H1 (cell line): ENCODE measurements at regions not wholly inside any gene's neighbourhood (a gene's known extent, or its start where the extent isn't known, plus 50 kb on each side); places are given as distances from the start of the nearest gene placed in this dataset.

Experiments
- CTCF ChIA-PET: fragments of 300-600 bp; sonication (Branson Sonifier 250); formaldehyde crosslinking; loops from one replicate; lab custom pipeline; 2021; ENCODE audit not compliant: partially characterized antibody; lab: Charles Lee
- POLR2A ChIA-PET: fragments of 300-600 bp; sonication (Branson Sonifier 250); formaldehyde crosslinking; loops from one replicate; lab custom pipeline; 2021; ENCODE audit warnings: inconsistent platforms; ENCODE audit not compliant: partially characterized antibody; lab: Charles Lee
- DNase-seq, 2 experiments: peaks; one replicate each; pipeline versions ENCODE4 v3.0.0 to v3.0.0-alpha.2; 2010 to 2022; ENCODE audit warnings: low spot score in 2 of 2, low read depth in 1 of 2, mixed read lengths in 1 of 2
- FAIRE-seq: peaks from 2 replicates; lab custom pipeline; 2011; peaks lifted over from hg19 to GRCh38; lab: Jason Lieb, UNC
- H2AFZ ChIP-seq: 2 replicates; pipeline ENCODE4 v1.8.1; 2012; ENCODE audit warnings: low read length, inconsistent platforms
- H2AK5ac ChIP-seq: 2 replicates; pipeline ENCODE4 v1.6.1; 2013; ENCODE audit warnings: low read depth, low read length
- H2BK120ac ChIP-seq: replicated peaks from 2 replicates; pipeline ENCODE3; 2013; ENCODE audit warnings: low read depth, low read length, inconsistent platforms
- H2BK12ac ChIP-seq: 2 replicates; pipeline ENCODE4 v1.6.1; 2013; ENCODE audit warnings: low read depth, low read length
- H2BK15ac ChIP-seq: 2 replicates; pipeline ENCODE4 v1.6.1; 2013; ENCODE audit warnings: low read length
- H2BK20ac ChIP-seq: 2 replicates; pipeline ENCODE4 v1.6.1; 2013; ENCODE audit warnings: low read length
- H2BK5ac ChIP-seq: 2 replicates; pipeline ENCODE4 v1.6.1; 2013; ENCODE audit warnings: low read depth, low read length
- H3K14ac ChIP-seq: 2 replicates; pipeline ENCODE4 v1.6.1; 2013; ENCODE audit warnings: inconsistent platforms; ENCODE audit not compliant: insufficient read length
- H3K18ac ChIP-seq: 2 replicates; pipeline ENCODE4 v1.6.1; 2013; ENCODE audit warnings: low read length; ENCODE audit errors: extremely low read depth
- H3K23ac ChIP-seq: 2 replicates; pipeline ENCODE4 v1.6.1; 2013; ENCODE audit warnings: inconsistent platforms; ENCODE audit not compliant: insufficient read length
- H3K23me2 ChIP-seq: 2 replicates; pipeline ENCODE4 v1.6.1; 2013; ENCODE audit warnings: low read depth, low read length
- H3K27ac ChIP-seq: 2 replicates; pipeline ENCODE4 v1.6.1; 2011; ENCODE audit warnings: low read depth, low read length, inconsistent platforms
- H3K27me3 ChIP-seq, 4 experiments: replicated peaks in 1 of 4; 1 replicate in 1 of 4; 2 replicates in 3 of 4; pipeline versions ENCODE4 v1.6.1 to v1.8.1; 2011 to 2013; ENCODE audit warnings: low read length in 3 of 4, mild to moderate bottlenecking in 3 of 4, inconsistent platforms in 2 of 4, mixed read lengths in 2 of 4, moderate library complexity in 1 of 4; ENCODE audit not compliant: control insufficient read depth in 3 of 4, insufficient read depth in 3 of 4; ENCODE audit errors: extremely low read depth in 1 of 4
- H3K36me3 ChIP-seq, 4 experiments: 2 replicates each; pipeline versions ENCODE4 v1.6.1 to v1.8.1; 2011 to 2013; ENCODE audit warnings: mild to moderate bottlenecking in 4 of 4, low read length in 3 of 4, moderate library complexity in 2 of 4, control low read depth in 1 of 4, inconsistent platforms in 1 of 4; ENCODE audit not compliant: insufficient read depth in 4 of 4, control insufficient read depth in 2 of 4
- H3K4ac ChIP-seq: replicated peaks from 2 replicates; pipeline ENCODE3; 2013; ENCODE audit warnings: low read length, low read depth, mixed read lengths, inconsistent platforms; ENCODE audit not compliant: insufficient read length
- H3K4me1 ChIP-seq, 4 experiments: replicated peaks in 1 of 4; 1 replicate in 1 of 4; 2 replicates in 3 of 4; pipeline versions ENCODE4 v1.6.1 to v1.8.1; 2011 to 2013; ENCODE audit warnings: low read length in 3 of 4, inconsistent platforms in 2 of 4, mixed read lengths in 1 of 4; ENCODE audit not compliant: insufficient read depth in 4 of 4, control insufficient read depth in 3 of 4
- H3K4me2 ChIP-seq, 2 experiments: 2 replicates each; pipeline versions ENCODE4 v1.6.1 to v1.8.1; 2011 to 2013; ENCODE audit warnings: low read depth in 2 of 2, low read length in 2 of 2, control low read depth in 1 of 2, inconsistent platforms in 1 of 2, mild to moderate bottlenecking in 1 of 2; ENCODE audit not compliant: insufficient read depth in 1 of 2
- H3K4me3 ChIP-seq, 4 experiments: fragments of 200-600, 300-600 bp in 1 of 4; sonication (generic), shearing (Covaris generic), sonication (Bioruptor Twin) in 1 of 4; 2 replicates each; pipeline versions ENCODE4 v1.5.1 to v1.8.1; 2011 to 2016; ENCODE audit warnings: low read length in 4 of 4, low read depth in 3 of 4, control low read depth in 2 of 4, inconsistent platforms in 2 of 4, mild to moderate bottlenecking in 2 of 4, mixed read lengths in 1 of 4, moderate library complexity in 1 of 4; ENCODE audit not compliant: insufficient read depth in 2 of 4; ENCODE audit errors: extremely low read depth in 1 of 4
- H3K56ac ChIP-seq: replicated peaks from 2 replicates; pipeline ENCODE3; 2013; ENCODE audit warnings: low read depth, mild to moderate bottlenecking, mixed read lengths, low read length, inconsistent platforms; ENCODE audit not compliant: insufficient read length
- H3K79me1 ChIP-seq: 2 replicates; pipeline ENCODE4 v1.6.1; 2013; ENCODE audit warnings: low read depth, low read length, control low read depth
- H3K79me2 ChIP-seq, 2 experiments: 2 replicates each; pipeline versions ENCODE4 v1.6.1 to v1.8.1; 2012 to 2013; ENCODE audit warnings: low read length in 2 of 2, mild to moderate bottlenecking in 2 of 2, inconsistent platforms in 1 of 2; ENCODE audit not compliant: insufficient read depth in 2 of 2, control insufficient read depth in 1 of 2
- H3K9ac ChIP-seq, 4 experiments: replicated peaks in 1 of 4; 1 replicate in 1 of 4; 2 replicates in 3 of 4; pipeline versions ENCODE4 v1.6.1 to v1.8.1; 2011 to 2013; ENCODE audit warnings: low read depth in 3 of 4, low read length in 3 of 4, control low read depth in 2 of 4, mild to moderate bottlenecking in 2 of 4, moderate library complexity in 2 of 4, inconsistent platforms in 1 of 4; ENCODE audit errors: extremely low read depth in 1 of 4
- H3K9me3 ChIP-seq, 2 experiments: 2 replicates each; pipeline versions ENCODE4 v1.6.1 to v1.8.1; 2012 to 2013; ENCODE audit warnings: mild to moderate bottlenecking in 2 of 2, moderate library complexity in 2 of 2, control low read depth in 1 of 2, inconsistent platforms in 1 of 2, low read depth in 1 of 2, low read length in 1 of 2, mixed read lengths in 1 of 2; ENCODE audit not compliant: insufficient read depth in 2 of 2
- H4K20me1 ChIP-seq, 2 experiments: replicated peaks in 1 of 2; 2 replicates each; pipeline versions ENCODE3 to v1.8.1; 2011 to 2013; ENCODE audit warnings: inconsistent platforms in 2 of 2, low read length in 2 of 2, mild to moderate bottlenecking in 1 of 2; ENCODE audit not compliant: insufficient read depth in 2 of 2, control insufficient read depth in 1 of 2
- H4K5ac ChIP-seq: 2 replicates; pipeline ENCODE4 v1.6.1; 2013; ENCODE audit warnings: low read length, low read depth, mixed read lengths, inconsistent platforms; ENCODE audit not compliant: insufficient read length
- H4K8ac ChIP-seq: 2 replicates; pipeline ENCODE4 v1.8.0; 2013; ENCODE audit warnings: mild to moderate bottlenecking, moderate library complexity, low read length, inconsistent platforms; ENCODE audit not compliant: insufficient read depth; ENCODE audit errors: extremely low read depth
- H4K91ac ChIP-seq: replicated peaks from 2 replicates; pipeline ENCODE3; 2013; ENCODE audit warnings: low read length, mixed read lengths, inconsistent platforms; ENCODE audit not compliant: insufficient read length
- RXRA ChIP-seq: IDR thresholded peaks from 2 replicates; pipeline ENCODE4 v1.6.1; 2011; ENCODE audit warnings: low read depth, mild to moderate bottlenecking, low read length, moderate library complexity; ENCODE audit not compliant: insufficient read depth
- YY1 ChIP-seq: IDR thresholded peaks from 2 replicates; pipeline ENCODE4 v1.6.1; 2011; ENCODE audit warnings: low read depth, mild to moderate bottlenecking, low read length
- WGBS, 2 experiments: shearing (Covaris generic) in 1 of 2; methylation state at CpG; one replicate each; pipeline versions ENCODE4 v1.1.6 to v1.1.7; 2013 to 2015; ENCODE audit warnings: low lambda C conversion rate in 2 of 2, mixed read lengths in 2 of 2, inconsistent platforms in 1 of 2, low coverage in 1 of 2, missing lambda C conversion rate in 1 of 2; ENCODE audit not compliant: insufficient replicate concordance in 2 of 2, insufficient coverage in 1 of 2, insufficient read length in 1 of 2; ENCODE audit errors: extremely low coverage in 1 of 2, missing lambda C conversion rate in 1 of 2; 5-methylcytosine and 5-hydroxymethylcytosine counted together

- Histone ChIP-seq H2BK5ac (no peak overlapping the region), H3K36me3 (no peaks in the 10 kb centered on the region), H4K91ac (no peak overlapping the region), H3K4me1 (no peaks in the 10 kb centered on the region; a peak in 1 of 7 replicates), H3K18ac (no peak overlapping the region), H3K14ac (no peak overlapping the region), H3K9ac (no peak overlapping the region), H4K20me1 (no peaks in the 10 kb centered on the region), H4K8ac (no peak overlapping the region), H3K4ac (no peak overlapping the region), H3K23ac (no peak overlapping the region), H3K4me3 (no peak overlapping the region), H3K27me3 (no peaks in the 10 kb centered on the region), H3K56ac (no peak overlapping the region), H3K9me3 (peaks cover 0 to 3% of the 10 kb centered on the region in 2 experiments; a peak in 2 of 4 replicates), H2BK20ac (no peak overlapping the region), H4K5ac (no peak overlapping the region), H2BK120ac (no peak overlapping the region), H2AK5ac (no peak overlapping the region), H2AFZ (no peak overlapping the region; the same call in 1 of the 2 replicates), H3K4me2 (no peak overlapping the region), H3K79me2 (no peaks in the 10 kb centered on the region), H2BK12ac (no peak overlapping the region), H3K27ac (no peak overlapping the region), H3K79me1 (no peaks in the 10 kb centered on the region), H2BK15ac (no peak overlapping the region), H3K23me2 (no peaks in the 10 kb centered on the region)
- WGBS, 2 experiments = 92% methylated on average over 23 of the region's 23 CpGs; no CpG with 5 or more reads in 1 of the 2 experiments
- ChIA-PET CTCF (interaction anchor here (1.0 to 1.1 kb wide), 2 partner anchors 15 to 20 kb away, joined by 3 to 4 read pairs; no protein-coding TSS in a partner anchor), POLR2A (no interaction called here)
- no peak for TF ChIP-seq YY1
- no peak for TF ChIP-seq RXRA
- FAIRE-seq (no peak), DNase-seq (no peak)
Measured at GRCh38 chr18:78582181-78582709, 397.4 kb upstream of the SALL3 start.
